SK-N-SH treated with all-trans-retinoic acid at 6 μM for 48 hours (cell line): ENCODE measurements at regions not wholly inside any gene's neighbourhood (a gene's known extent, or its start where the extent isn't known, plus 50 kb on each side); places are given as distances from the start of the nearest gene placed in this dataset.

ENCODE experiments used
- BACH2 ChIP-seq: fragments of 250-450 bp; sonication (Bioruptor Pico); IDR thresholded peaks from 2 replicates; pipeline ENCODE4 v1.9.0; 2021; ENCODE audit warnings: mild to moderate bottlenecking, borderline replicate concordance
- GLIS3 ChIP-seq: fragments of 250-450 bp; sonication (Bioruptor Pico); IDR thresholded peaks from 2 replicates; pipeline ENCODE4 v1.5.0; 2020; ENCODE audit warnings: mild to moderate bottlenecking, moderate library complexity
- ISL1 ChIP-seq: fragments of 250-450 bp; sonication (Bioruptor Pico); IDR thresholded peaks from 2 replicates; pipeline ENCODE4 v2.1.2; 2022; ENCODE audit warnings: mild to moderate bottlenecking, moderate library complexity
- TCF4 ChIP-seq: fragments of 250-450 bp; sonication (Bioruptor Pico); IDR thresholded peaks from 2 replicates; pipeline ENCODE4 v1.8.0; 2021; ENCODE audit warnings: mild to moderate bottlenecking, moderate library complexity, borderline replicate concordance
- ZC3H10 ChIP-seq: fragments of 250-450 bp; sonication (Bioruptor Pico); IDR thresholded peaks from 2 replicates; pipeline ENCODE4 v1.5.1; 2021; ENCODE audit warnings: mild to moderate bottlenecking, moderate library complexity
- ZNF565 ChIP-seq: fragments of 450-650 bp; formaldehyde crosslinking; conservative IDR thresholded peaks from 2 replicates; pipeline ENCODE4 v1.5.0; 2020; ENCODE audit warnings: low read depth, mild to moderate bottlenecking, moderate library complexity
- ZNF70 ChIP-seq: fragments of 450-650 bp; formaldehyde crosslinking; IDR thresholded peaks from 2 replicates; pipeline ENCODE4 v1.5.0; 2020; ENCODE audit warnings: mild to moderate bottlenecking, moderate library complexity
- TF ChIP-seq, protein P1 (sequence below): fragments of 250-450 bp; sonication (Bioruptor Pico); IDR thresholded peaks from 2 replicates; pipeline ENCODE4 v1.8.0; 2020; ENCODE audit warnings: mild to moderate bottlenecking, moderate library complexity, borderline replicate concordance

- TF ChIP-seq, protein P1, sequence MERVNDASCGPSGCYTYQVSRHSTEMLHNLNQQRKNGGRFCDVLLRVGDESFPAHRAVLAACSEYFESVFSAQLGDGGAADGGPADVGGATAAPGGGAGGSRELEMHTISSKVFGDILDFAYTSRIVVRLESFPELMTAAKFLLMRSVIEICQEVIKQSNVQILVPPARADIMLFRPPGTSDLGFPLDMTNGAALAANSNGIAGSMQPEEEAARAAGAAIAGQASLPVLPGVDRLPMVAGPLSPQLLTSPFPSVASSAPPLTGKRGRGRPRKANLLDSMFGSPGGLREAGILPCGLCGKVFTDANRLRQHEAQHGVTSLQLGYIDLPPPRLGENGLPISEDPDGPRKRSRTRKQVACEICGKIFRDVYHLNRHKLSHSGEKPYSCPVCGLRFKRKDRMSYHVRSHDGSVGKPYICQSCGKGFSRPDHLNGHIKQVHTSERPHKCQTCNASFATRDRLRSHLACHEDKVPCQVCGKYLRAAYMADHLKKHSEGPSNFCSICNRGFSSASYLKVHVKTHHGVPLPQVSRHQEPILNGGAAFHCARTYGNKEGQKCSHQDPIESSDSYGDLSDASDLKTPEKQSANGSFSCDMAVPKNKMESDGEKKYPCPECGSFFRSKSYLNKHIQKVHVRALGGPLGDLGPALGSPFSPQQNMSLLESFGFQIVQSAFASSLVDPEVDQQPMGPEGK (CRISPR knock-in tag): no peak
- TF ChIP-seq ZNF565: no peak
- no peak for TF ChIP-seq GLIS3 (CRISPR knock-in tag)
- TF ChIP-seq BACH2 (CRISPR knock-in tag): no peak
- no peak for TF ChIP-seq ZC3H10 (CRISPR knock-in tag)
- TF ChIP-seq TCF4 (CRISPR knock-in tag): no peak
- TF ChIP-seq ZNF70 (CRISPR knock-in tag): no peak
- no peak for TF ChIP-seq ISL1 (CRISPR knock-in tag)
These were observed 100.6 kb downstream of the LYZL1 start for GRCh38 chr10:29389493-29389892.
